HUES6 (cell line): ENCODE measurements at regions not wholly inside any gene's neighbourhood (a gene's known extent, or its start where the extent isn't known, plus 50 kb on each side); places are given as distances from the start of the nearest gene placed in this dataset.

ENCODE experiments used
- H3K27ac ChIP-seq: 2 replicates; pipeline ENCODE4 v1.7.0; 2013; ENCODE audit warnings: low read depth, mild to moderate bottlenecking, low read length, inconsistent platforms
- H3K27me3 ChIP-seq: 2 replicates; pipeline ENCODE4 v1.6.1; 2013; ENCODE audit warnings: low read length; ENCODE audit not compliant: control insufficient read depth, insufficient read depth
- H3K36me3 ChIP-seq: 2 replicates; pipeline ENCODE4 v1.6.1; 2013; ENCODE audit warnings: low read length; ENCODE audit not compliant: control insufficient read depth, insufficient read depth
- H3K4me1 ChIP-seq: 2 replicates; pipeline ENCODE4 v1.6.1; 2013; ENCODE audit warnings: low read length; ENCODE audit not compliant: control insufficient read depth, insufficient read depth
- H3K4me3 ChIP-seq: 2 replicates; pipeline ENCODE4 v1.5.1; 2013; ENCODE audit warnings: low read depth, low read length
- H3K9ac ChIP-seq: one replicate; pipeline ENCODE4 v1.6.1; 2013; ENCODE audit warnings: mild to moderate bottlenecking, low read length
- H3K9me3 ChIP-seq: 2 replicates; pipeline ENCODE4 v1.6.1; 2013; ENCODE audit warnings: low read depth, low read length; ENCODE audit not compliant: control insufficient read depth, insufficient read depth

GRCh38 chr21:28523367-28523766, 469.3 kb downstream of the LTN1 start:
- Histone ChIP-seq H3K27ac (no peak overlapping the region), H3K27me3 (no peaks in the 10 kb centered on the region), H3K9ac (no peak overlapping the region), H3K9me3 (no peaks in the 10 kb centered on the region), H3K36me3 (no peaks in the 10 kb centered on the region), H3K4me1 (peaks cover 6% of the 10 kb centered on the region), H3K4me3 (no peak overlapping the region)

- H3K27me3 ChIP-seq = no peaks in the 10 kb centered on the region
- H3K27ac ChIP-seq = no peak overlapping the region
- no peaks in the 10 kb centered on the region for H3K9me3 ChIP-seq
- H3K4me1 ChIP-seq = peaks cover 7% of the 10 kb centered on the region
- H3K36me3 ChIP-seq = no peaks in the 10 kb centered on the region
- no peak overlapping the region for H3K4me3 ChIP-seq
- H3K9ac ChIP-seq = no peak overlapping the region
Observed at GRCh38 chr21:28522014-28522799, 470.5 kb downstream of the LTN1 start.

- H3K9me3 ChIP-seq = no peaks in the 10 kb centered on the region
- no peaks in the 10 kb centered on the region for H3K36me3 ChIP-seq
- H3K9ac ChIP-seq = no peak overlapping the region
- no peak overlapping the region for H3K27ac ChIP-seq
- peaks cover 8% of the 10 kb centered on the region for H3K4me1 ChIP-seq
- no peak overlapping the region for H3K4me3 ChIP-seq
- no peaks in the 10 kb centered on the region for H3K27me3 ChIP-seq
Observed at GRCh38 chr21:28518630-28519029, 474.0 kb downstream of the LTN1 start.

- peaks cover 3% of the 10 kb centered on the region; the same call in 1 of the 2 replicates for H3K4me1 ChIP-seq
- no peaks in the 10 kb centered on the region for H3K27me3 ChIP-seq
- H3K36me3 ChIP-seq = no peaks in the 10 kb centered on the region
- no peak overlapping the region for H3K4me3 ChIP-seq
- no peaks in the 10 kb centered on the region for H3K9me3 ChIP-seq
- no peak overlapping the region for H3K27ac ChIP-seq
- no peak overlapping the region for H3K9ac ChIP-seq
Observed at GRCh38 chr21:28516991-28517592, 475.6 kb downstream of the LTN1 start.

- H3K4me3 ChIP-seq = no peak overlapping the region
- H3K9ac ChIP-seq = no peak overlapping the region
- no peaks in the 10 kb centered on the region for H3K27me3 ChIP-seq
- no peaks in the 10 kb centered on the region for H3K9me3 ChIP-seq
- 0 out of 2 replicates have a peak, but pooled peaks cover 2% of the 10 kb centered on the region for H3K4me1 ChIP-seq
- no peak overlapping the region for H3K27ac ChIP-seq
- no peaks in the 10 kb centered on the region for H3K36me3 ChIP-seq
Observed at GRCh38 chr21:28516021-28516420, 476.7 kb downstream of the LTN1 start.

GRCh38 chr21:28513428-28513827, 479.2 kb downstream of the LTN1 start:
- no peak overlapping the region for H3K27ac ChIP-seq
- 0 out of 2 replicates have a peak, but pooled peaks cover 2% of the 10 kb centered on the region for H3K4me1 ChIP-seq
- no peaks in the 10 kb centered on the region for H3K9me3 ChIP-seq
- H3K9ac ChIP-seq = no peak overlapping the region
- H3K36me3 ChIP-seq = no peaks in the 10 kb centered on the region
- H3K4me3 ChIP-seq = no peak overlapping the region
- H3K27me3 ChIP-seq = no peaks in the 10 kb centered on the region

- no peak overlapping the region for H3K27ac ChIP-seq
- H3K9me3 ChIP-seq = peaks cover 13% of the 10 kb centered on the region
- no peaks in the 10 kb centered on the region for H3K27me3 ChIP-seq
Observed at GRCh38 chr21:28509031-28509430, 483.6 kb downstream of the LTN1 start.

GRCh38 chr21:28508126-28508525, 484.6 kb downstream of the LTN1 start:
- H3K36me3 ChIP-seq = no peaks in the 10 kb centered on the region
- H3K4me1 ChIP-seq = no peaks in the 10 kb centered on the region
- no peak overlapping the region for H3K27ac ChIP-seq

More at GRCh38 chr21:28509031-28509430, 483.6 kb downstream of the LTN1 start:
- H3K9ac ChIP-seq = no peak overlapping the region
- H3K36me3 ChIP-seq = no peaks in the 10 kb centered on the region
- no peak overlapping the region for H3K4me3 ChIP-seq
- H3K4me1 ChIP-seq = no peaks in the 10 kb centered on the region

GRCh38 chr21:28496517-28496916, 496.2 kb downstream of the LTN1 start:
- no peak overlapping the region for H3K9ac ChIP-seq
- no peaks in the 10 kb centered on the region for H3K27me3 ChIP-seq
- H3K4me1 ChIP-seq = no peaks in the 10 kb centered on the region
- no peaks in the 10 kb centered on the region for H3K9me3 ChIP-seq
- H3K36me3 ChIP-seq = no peaks in the 10 kb centered on the region
- no peak overlapping the region for H3K4me3 ChIP-seq
- no peak overlapping the region for H3K27ac ChIP-seq

More at GRCh38 chr21:28508126-28508525, 484.6 kb downstream of the LTN1 start:
- Histone ChIP-seq H3K9me3 (peaks cover 15% of the 10 kb centered on the region), H3K27me3 (no peaks in the 10 kb centered on the region), H3K4me3 (no peak overlapping the region), H3K9ac (no peak overlapping the region)

- Histone ChIP-seq H3K27ac (no peak overlapping the region), H3K9ac (no peak overlapping the region), H3K4me1 (no peaks in the 10 kb centered on the region), H3K4me3 (no peak overlapping the region), H3K9me3 (no peaks in the 10 kb centered on the region), H3K36me3 (no peaks in the 10 kb centered on the region), H3K27me3 (no peaks in the 10 kb centered on the region)
Observed at GRCh38 chr21:28492127-28492526, 500.6 kb downstream of the LTN1 start.

- Histone ChIP-seq H3K36me3 (no peaks in the 10 kb centered on the region), H3K27me3 (no peaks in the 10 kb centered on the region), H3K27ac (no peak overlapping the region)
Observed at GRCh38 chr21:28489821-28490350, 502.8 kb downstream of the LTN1 start.

More at GRCh38 chr21:28489821-28490350, 502.8 kb downstream of the LTN1 start:
- Histone ChIP-seq H3K4me3 (no peak overlapping the region), H3K4me1 (no peaks in the 10 kb centered on the region), H3K9me3 (no peaks in the 10 kb centered on the region), H3K9ac (no peak overlapping the region)
